ENCODE measurements at regions not wholly inside any gene's neighbourhood (a gene's known extent, or its start where the extent isn't known, plus 50 kb on each side); places are given as distances from the start of the nearest gene placed in this dataset.

- Histone ChIP-seq H2AK9ac (replicated peaks; ENCODE audit: low read depth, low read length, poor library complexity) (no peak overlapping the region), H3K14ac (replicated peaks; ENCODE audit: low read depth, low read length) (no peak overlapping the region), H4K5ac (ENCODE audit: low read depth, low read length) (no peak overlapping the region), H3K9ac (ENCODE audit: low read depth, low read length) (no peak overlapping the region), H3K23ac (ENCODE audit: low read depth, low read length) (no peak overlapping the region), H4K8ac (ENCODE audit: low read depth in 2 of 2, low read length in 2 of 2) (no peak overlapping the region), H3K4ac (ENCODE audit: low read depth, low read length) (no peak overlapping the region), H2AK5ac (ENCODE audit: low read depth, low read length) (no peak overlapping the region), H3K18ac (ENCODE audit: low read depth, low read length) (no peak overlapping the region), H3K4me2 (ENCODE audit: low read depth, low read length) (no peak overlapping the region), H3K4me1 (ENCODE audit: control insufficient read depth, insufficient read depth, low read length) (no peaks in the 10 kb centered on the region), H3K27ac (ENCODE audit: insufficient read depth, low read length) (no peak overlapping the region), H2BK120ac (ENCODE audit: low read depth, low read length) (no peak overlapping the region), H3K56ac (ENCODE audit: extremely low read depth, insufficient read depth, low read length) (no peak overlapping the region), H3K36me3 (ENCODE audit: control insufficient read depth, insufficient read depth, low read length) (no peaks in the 10 kb centered on the region), H3K27me3 (ENCODE audit: control insufficient read depth, insufficient read depth, low read length) (no peaks in the 10 kb centered on the region), H3K4me3 (ENCODE audit: insufficient read depth, low read depth, low read length) (no peak overlapping the region), H2BK5ac (ENCODE audit: low read depth, low read length, poor library complexity, severe bottlenecking) (no peak overlapping the region), H2BK15ac (ENCODE audit: low read depth, low read length) (no peak overlapping the region), H3K9me3 (ENCODE audit: control insufficient read depth, insufficient read depth, low read length) (no peaks in the 10 kb centered on the region), H2AFZ (replicated peaks; ENCODE audit: low read length, poor library complexity) (no peak overlapping the region), H2BK20ac (ENCODE audit: low read depth, low read length) (no peak overlapping the region), H4K91ac (ENCODE audit: insufficient read depth, low read depth, low read length) (no peak overlapping the region), H4K20me1 (ENCODE audit: insufficient read depth, low read length) (no peaks in the 10 kb centered on the region), H3K79me1 (ENCODE audit: low read depth in 1 of 2, low read length in 2 of 2) (no peaks in the 10 kb centered on the region), H3K9me1 (ENCODE audit: insufficient read depth, low read length) (no peaks in the 10 kb centered on the region)
- no peak for DNase-seq
- ChIA-PET POLR2A (ENCODE audit: unreplicated experiment) (no interaction called here), CTCF (no interaction called here)
- WGBS, 2 experiments (ENCODE audit: extremely low coverage in 2 of 2, insufficient read length in 1 of 2): no CpG with 5 or more reads among the region's 2 CpGs
- intact Hi-C loops (cut with micrococcal nuclease): no loop called here
- no TSS peak for BruUV-seq (replicated peaks)
- dilution Hi-C loops (cut with HindIII; ENCODE audit: low sequenced_read_pairs, unreplicated experiment): no loop called here
- ATAC-seq (ENCODE audit: low read depth): no peak
- no peak for TF ChIP-seq USF2 (IDR thresholded peaks at IDR 0.05; ENCODE audit: low read depth, low read length)
- in situ Hi-C loops (cut with MboI; ENCODE audit: low sequenced_read_pairs): no loop called here
These were observed 508.2 kb downstream of the FAM181B start for GRCh38 chr11:82225502-82225901.
